Spleen (tissue), 11 donors: ENCODE measurements at regions not wholly inside any gene's neighbourhood (a gene's known extent, or its start where the extent isn't known, plus 50 kb on each side); places are given as distances from the start of the nearest gene placed in this dataset.

Experiments
- DNase-seq: peaks from one replicate; pipeline ENCODE4 v3.0.0-alpha.2; 2020
- H3K27ac ChIP-seq, 8 donors: fragments of 200-600 bp; sonication (generic) in 7 of 8; 1 replicate in 4 of 8; 2 replicates in 4 of 8; pipeline versions ENCODE4 v1.5.0 to v1.8.0; 2016 to 2021; ENCODE audit warnings: inconsistent platforms in 4 of 8, mild to moderate bottlenecking in 4 of 8, moderate library complexity in 1 of 8
- H3K27me3 ChIP-seq, 7 donors: fragments of 200-600 bp; sonication (generic) in 6 of 7; replicated peaks in 1 of 7; 1 replicate in 4 of 7; 2 replicates in 3 of 7; pipeline versions ENCODE4 v1.5.0 to v1.8.0; 2016 to 2021; ENCODE audit warnings: inconsistent platforms in 3 of 7, mild to moderate bottlenecking in 1 of 7
- H3K36me3 ChIP-seq, 6 donors: fragments of 200-600 bp; sonication (generic) in 5 of 6; 1 replicate in 4 of 6; 2 replicates in 2 of 6; pipeline versions ENCODE4 v1.5.0 to v1.8.0; 2016 to 2021; ENCODE audit warnings: inconsistent platforms in 2 of 6
- H3K4me1 ChIP-seq, 6 donors: fragments of 200-600 bp; sonication (generic) in 5 of 6; 1 replicate in 3 of 6; 2 replicates in 3 of 6; pipeline versions ENCODE4 v1.5.0 to v1.8.0; 2016 to 2021; ENCODE audit warnings: inconsistent platforms in 3 of 6
- H3K4me3 ChIP-seq, 8 donors: fragments of 200-600 bp; sonication (generic) in 7 of 8; 1 replicate in 4 of 8; 2 replicates in 4 of 8; pipeline versions ENCODE4 v1.5.0 to v1.8.0; 2016 to 2021; ENCODE audit warnings: inconsistent platforms in 4 of 8, mild to moderate bottlenecking in 4 of 8, moderate library complexity in 2 of 8
- H3K9me3 ChIP-seq, 8 donors: fragments of 200-600 bp; sonication (generic) in 7 of 8; 1 replicate in 4 of 8; 2 replicates in 4 of 8; pipeline versions ENCODE4 v1.5.0 to v1.8.0; 2016 to 2021; ENCODE audit warnings: inconsistent platforms in 4 of 8
- CTCF ChIP-seq, 11 experiments: fragments of 200-600 bp in 7 of 11; fragments of 450-650 bp in 4 of 11; sonication (generic) in 4 of 11; IDR thresholded peaks in 8 of 11; conservative IDR thresholded peaks in 3 of 11; 1 replicate in 7 of 11; 2 replicates in 4 of 11; pipeline versions ENCODE4 v1.4.0 to v1.8.0; 2016 to 2021; ENCODE audit warnings: antibody characterized with exemption in 11 of 11, inconsistent platforms in 4 of 11, mild to moderate bottlenecking in 1 of 11
- POLR2A ChIP-seq, 3 donors: fragments of 450-650 bp; IDR thresholded peaks; one replicate each; pipeline ENCODE4 v1.5.1; 2017; ENCODE audit warnings: antibody characterized with exemption in 3 of 3, mild to moderate bottlenecking in 1 of 3
- POLR2AphosphoS5 ChIP-seq, 3 donors: sonication (generic); formaldehyde crosslinking; IDR thresholded peaks; one replicate each; pipeline ENCODE4 v1.5.1; 2017; ENCODE audit warnings: antibody characterized with exemption in 3 of 3
- WGBS, 5 donors: extraction: QIAGEN DNeasy Blood & Tissue Kit in 3 of 5; methylation state at CpG; one replicate each; pipeline versions ENCODE4 v1.1.5 to v1.1.7; 2013 to 2018; 5-methylcytosine and 5-hydroxymethylcytosine counted together
- intact Hi-C: fragments of 100-400 bp; cut with DNase I; formaldehyde crosslinking; loops from one replicate; pipeline ENCODE4 v1.15.0; 2023; ENCODE audit warnings: low total_unique reads
- donor health status: healthy with polysubstance abuse.
- donor health status: DM: no; HTN: no; CAD: no; lungs with moderate emphysema.
- donor health status: DM: no; HTN: no; CAD: no.
- donor health status: Bipolar disorder and iron deficiency.
- donor health status: healthy.
- donor health status: DM: no; HTN: no; CAD: no.
- donor health status: DM: yes; HTN: yes; CAD: no.

GRCh38 chr9:108024604-108025003 is 535.0 kb upstream of the KLF4 start:
- intact Hi-C loops: no loop called here
- no peak for TF ChIP-seq POLR2AphosphoS5 (IDR thresholded peaks at IDR 0.05)
- TF ChIP-seq CTCF (IDR thresholded peaks at IDR 0.05 in 8 of 11, conservative IDR thresholded peaks at IDR 0.05 in 3 of 11): no peak
- no peak for TF ChIP-seq POLR2A (IDR thresholded peaks at IDR 0.05)
- H3K36me3 ChIP-seq: no peaks in the 10 kb centered on the region
- H3K27ac ChIP-seq: no peak overlapping the region
- no peaks in the 10 kb centered on the region for H3K27me3 ChIP-seq
- H3K4me3 ChIP-seq: no peak overlapping the region
- DNase-seq: no peak
- H3K9me3 ChIP-seq: peaks cover 0 to 3% (median 0%) of the 10 kb centered on the region in 8 donors
- no peaks in the 10 kb centered on the region for H3K4me1 ChIP-seq

- no peaks in the 10 kb centered on the region for H3K4me1 ChIP-seq
- no peak for DNase-seq
- intact Hi-C loops: no loop called here
- no peak overlapping the region for H3K27ac ChIP-seq
- no peaks in the 10 kb centered on the region for H3K27me3 ChIP-seq
- peaks cover 0 to 3% (median 0%) of the 10 kb centered on the region in 8 donors for H3K9me3 ChIP-seq
- H3K36me3 ChIP-seq: no peaks in the 10 kb centered on the region
- TF ChIP-seq CTCF (IDR thresholded peaks at IDR 0.05 in 8 of 11, conservative IDR thresholded peaks at IDR 0.05 in 3 of 11) (no peak), POLR2AphosphoS5 (IDR thresholded peaks at IDR 0.05) (no peak), POLR2A (IDR thresholded peaks at IDR 0.05) (no peak)
- no peak overlapping the region for H3K4me3 ChIP-seq
- WGBS, 5 donors: 80 to 93% (median 88%) methylated on average over 4 of the region's 4 CpGs
Observed at GRCh38 chr9:108022246-108022935, 532.8 kb upstream of the KLF4 start.

- intact Hi-C loops: no loop called here
- TF ChIP-seq CTCF (IDR thresholded peaks at IDR 0.05 in 8 of 11, conservative IDR thresholded peaks at IDR 0.05 in 3 of 11): no peak
- TF ChIP-seq POLR2AphosphoS5 (IDR thresholded peaks at IDR 0.05): no peak
- TF ChIP-seq POLR2A (IDR thresholded peaks at IDR 0.05): no peak
- Histone ChIP-seq H3K36me3 (no peaks in the 10 kb centered on the region), H3K4me1 (no peaks in the 10 kb centered on the region), H3K9me3 (no peaks in the 10 kb centered on the region), H3K27ac (no peak overlapping the region), H3K4me3 (no peak overlapping the region), H3K27me3 (no peaks in the 10 kb centered on the region)
- WGBS, 5 donors: 81 to 97% (median 86%) methylated on average over 1 of the region's 1 CpG
- no peak for DNase-seq
Observed at GRCh38 chr9:108021096-108021710, 531.6 kb upstream of the KLF4 start.

- intact Hi-C loops: no loop called here
- Histone ChIP-seq H3K4me1 (no peaks in the 10 kb centered on the region), H3K9me3 (no peaks in the 10 kb centered on the region), H3K27ac (no peak overlapping the region), H3K27me3 (no peaks in the 10 kb centered on the region), H3K36me3 (no peaks in the 10 kb centered on the region), H3K4me3 (no peak overlapping the region)
- TF ChIP-seq CTCF (IDR thresholded peaks at IDR 0.05 in 8 of 11, conservative IDR thresholded peaks at IDR 0.05 in 3 of 11) (no peak), POLR2A (IDR thresholded peaks at IDR 0.05) (no peak), POLR2AphosphoS5 (IDR thresholded peaks at IDR 0.05) (no peak)
- DNase-seq: no peak
Observed at GRCh38 chr9:108019821-108020220, 530.3 kb upstream of the KLF4 start.
